ENCODE measurements at regions not wholly inside any gene's neighbourhood (a gene's known extent, or its start where the extent isn't known, plus 50 kb on each side); places are given as distances from the start of the nearest gene placed in this dataset.

- Histone ChIP-seq H3K27me3 (ENCODE audit: control insufficient read depth in 5 of 5, insufficient read depth in 4 of 5, low read length in 5 of 5) (peaks cover 0 to 13% (median 7%) of the 10 kb centered on the region in 5 donors), H3K4me1 (ENCODE audit: control insufficient read depth in 5 of 5, insufficient read depth in 5 of 5, low read length in 5 of 5) (peaks cover 0 to 3% (median 0%) of the 10 kb centered on the region in 5 donors), H3K9me3 (ENCODE audit: control insufficient read depth in 5 of 5, low read length in 5 of 5) (peaks cover 0 to 2% (median 0%) of the 10 kb centered on the region in 5 donors), H3K36me3 (ENCODE audit: control insufficient read depth in 5 of 5, insufficient read depth in 5 of 5, low read length in 5 of 5) (no peaks in the 10 kb centered on the region), H3K9ac (ENCODE audit: low read length in 5 of 5) (no peak overlapping the region), H3K4me3 (ENCODE audit: low read depth in 1 of 5, low read length in 5 of 5) (no peak overlapping the region), H3K27ac (ENCODE audit: low read depth, low read length) (no peak overlapping the region)
Measured at GRCh38 chr19:28420811-28421550, 792.0 kb downstream of the UQCRFS1 start.

- no peak overlapping the region for H3K4me3 ChIP-seq (ENCODE audit: low read depth in 1 of 5, low read length in 5 of 5)
- peaks cover 0 to 2% (median 0%) of the 10 kb centered on the region in 5 donors for H3K9me3 ChIP-seq (ENCODE audit: control insufficient read depth in 5 of 5, low read length in 5 of 5)
- no peak overlapping the region for H3K9ac ChIP-seq (ENCODE audit: low read length in 5 of 5)
Measured at GRCh38 chr19:28419312-28419711, 793.6 kb downstream of the UQCRFS1 start.

GRCh38 chr19:28417361-28417760, 795.6 kb downstream of the UQCRFS1 start:
- H3K4me3 ChIP-seq (ENCODE audit: low read depth in 1 of 5, low read length in 5 of 5), result no peak overlapping the region
- no peak overlapping the region for H3K9ac ChIP-seq (ENCODE audit: low read length in 5 of 5)
- peaks cover 0 to 2% (median 0%) of the 10 kb centered on the region in 5 donors for H3K9me3 ChIP-seq (ENCODE audit: control insufficient read depth in 5 of 5, low read length in 5 of 5)
- no peak overlapping the region for H3K27ac ChIP-seq (ENCODE audit: low read depth, low read length)
- H3K36me3 ChIP-seq (ENCODE audit: control insufficient read depth in 5 of 5, insufficient read depth in 5 of 5, low read length in 5 of 5), result no peaks in the 10 kb centered on the region
- peaks cover 0 to 9% (median 6%) of the 10 kb centered on the region in 5 donors for H3K27me3 ChIP-seq (ENCODE audit: control insufficient read depth in 5 of 5, insufficient read depth in 4 of 5, low read length in 5 of 5)
- no peaks in the 10 kb centered on the region for H3K4me1 ChIP-seq (ENCODE audit: control insufficient read depth in 5 of 5, insufficient read depth in 5 of 5, low read length in 5 of 5)

More at GRCh38 chr19:28419312-28419711, 793.6 kb downstream of the UQCRFS1 start:
- H3K36me3 ChIP-seq (ENCODE audit: control insufficient read depth in 5 of 5, insufficient read depth in 5 of 5, low read length in 5 of 5), result no peaks in the 10 kb centered on the region
- no peak overlapping the region for H3K27ac ChIP-seq (ENCODE audit: low read depth, low read length)
- H3K4me1 ChIP-seq (ENCODE audit: control insufficient read depth in 5 of 5, insufficient read depth in 5 of 5, low read length in 5 of 5), result peaks cover 0 to 3% (median 0%) of the 10 kb centered on the region in 5 donors
- peaks cover 0 to 10% (median 6%) of the 10 kb centered on the region in 5 donors for H3K27me3 ChIP-seq (ENCODE audit: control insufficient read depth in 5 of 5, insufficient read depth in 4 of 5, low read length in 5 of 5)

GRCh38 chr19:28416245-28416644, 796.7 kb downstream of the UQCRFS1 start:
- Histone ChIP-seq H3K9ac (ENCODE audit: low read length in 5 of 5) (no peak overlapping the region), H3K4me3 (ENCODE audit: low read depth in 1 of 5, low read length in 5 of 5) (no peak overlapping the region), H3K27me3 (ENCODE audit: control insufficient read depth in 5 of 5, insufficient read depth in 4 of 5, low read length in 5 of 5) (peaks cover 0 to 9% (median 3%) of the 10 kb centered on the region in 5 donors), H3K36me3 (ENCODE audit: control insufficient read depth in 5 of 5, insufficient read depth in 5 of 5, low read length in 5 of 5) (no peaks in the 10 kb centered on the region), H3K9me3 (ENCODE audit: control insufficient read depth in 5 of 5, low read length in 5 of 5) (peaks cover 0 to 2% (median 0%) of the 10 kb centered on the region in 5 donors), H3K4me1 (ENCODE audit: control insufficient read depth in 5 of 5, insufficient read depth in 5 of 5, low read length in 5 of 5) (no peaks in the 10 kb centered on the region), H3K27ac (ENCODE audit: low read depth, low read length) (no peak overlapping the region)

- no peak overlapping the region for H3K4me3 ChIP-seq (ENCODE audit: low read depth in 1 of 5, low read length in 5 of 5)
- peaks cover 0 to 2% (median 0%) of the 10 kb centered on the region in 5 donors for H3K9me3 ChIP-seq (ENCODE audit: control insufficient read depth in 5 of 5, low read length in 5 of 5)
- peaks cover 0 to 6% (median 0%) of the 10 kb centered on the region in 5 donors for H3K27me3 ChIP-seq (ENCODE audit: control insufficient read depth in 5 of 5, insufficient read depth in 4 of 5, low read length in 5 of 5)
- no peaks in the 10 kb centered on the region for H3K4me1 ChIP-seq (ENCODE audit: control insufficient read depth in 5 of 5, insufficient read depth in 5 of 5, low read length in 5 of 5)
- no peaks in the 10 kb centered on the region for H3K36me3 ChIP-seq (ENCODE audit: control insufficient read depth in 5 of 5, insufficient read depth in 5 of 5, low read length in 5 of 5)
- no peak overlapping the region for H3K9ac ChIP-seq (ENCODE audit: low read length in 5 of 5)
- H3K27ac ChIP-seq (ENCODE audit: low read depth, low read length), result no peak overlapping the region
Measured at GRCh38 chr19:28414748-28415147, 798.2 kb downstream of the UQCRFS1 start.

- no peak overlapping the region for H3K9ac ChIP-seq (ENCODE audit: low read length in 5 of 5)
- H3K9me3 ChIP-seq (ENCODE audit: control insufficient read depth in 5 of 5, low read length in 5 of 5), result no peaks in the 10 kb centered on the region
- H3K4me1 ChIP-seq (ENCODE audit: control insufficient read depth in 5 of 5, insufficient read depth in 5 of 5, low read length in 5 of 5), result peaks cover 0 to 6% (median 3%) of the 10 kb centered on the region in 5 donors
- no peaks in the 10 kb centered on the region for H3K36me3 ChIP-seq (ENCODE audit: control insufficient read depth in 5 of 5, insufficient read depth in 5 of 5, low read length in 5 of 5)
- H3K4me3 ChIP-seq (ENCODE audit: low read depth in 1 of 5, low read length in 5 of 5), result no peak overlapping the region
- H3K27ac ChIP-seq (ENCODE audit: low read depth, low read length), result no peak overlapping the region
- H3K27me3 ChIP-seq (ENCODE audit: control insufficient read depth in 5 of 5, insufficient read depth in 4 of 5, low read length in 5 of 5), result peaks cover 0 to 12% (median 7%) of the 10 kb centered on the region in 5 donors
Measured at GRCh38 chr19:28409859-28410258, 803.1 kb downstream of the UQCRFS1 start.

GRCh38 chr19:28406966-28407365, 806.0 kb downstream of the UQCRFS1 start:
- Histone ChIP-seq H3K36me3 (ENCODE audit: control insufficient read depth in 5 of 5, insufficient read depth in 5 of 5, low read length in 5 of 5) (no peaks in the 10 kb centered on the region), H3K9me3 (ENCODE audit: control insufficient read depth in 5 of 5, low read length in 5 of 5) (no peaks in the 10 kb centered on the region), H3K27me3 (ENCODE audit: control insufficient read depth in 5 of 5, insufficient read depth in 4 of 5, low read length in 5 of 5) (peaks cover 5 to 24% (median 12%) of the 10 kb centered on the region in 5 donors), H3K9ac (ENCODE audit: low read length in 5 of 5) (no peak overlapping the region), H3K27ac (ENCODE audit: low read depth, low read length) (no peak overlapping the region), H3K4me3 (ENCODE audit: low read depth in 1 of 5, low read length in 5 of 5) (no peak overlapping the region), H3K4me1 (ENCODE audit: control insufficient read depth in 5 of 5, insufficient read depth in 5 of 5, low read length in 5 of 5) (peaks cover 0 to 12% (median 3%) of the 10 kb centered on the region in 5 donors)

- peaks cover 5 to 24% (median 11%) of the 10 kb centered on the region in 5 donors for H3K27me3 ChIP-seq (ENCODE audit: control insufficient read depth in 5 of 5, insufficient read depth in 4 of 5, low read length in 5 of 5)
Measured at GRCh38 chr19:28405346-28405742, 807.6 kb downstream of the UQCRFS1 start.

GRCh38 chr19:28404472-28404871, 808.5 kb downstream of the UQCRFS1 start:
- Histone ChIP-seq H3K9me3 (ENCODE audit: control insufficient read depth in 5 of 5, low read length in 5 of 5) (peaks cover 0 to 2% (median under 1%) of the 10 kb centered on the region in 5 donors), H3K36me3 (ENCODE audit: control insufficient read depth in 5 of 5, insufficient read depth in 5 of 5, low read length in 5 of 5) (no peaks in the 10 kb centered on the region), H3K4me3 (ENCODE audit: low read depth in 1 of 5, low read length in 5 of 5) (no peak overlapping the region), H3K4me1 (ENCODE audit: control insufficient read depth in 5 of 5, insufficient read depth in 5 of 5, low read length in 5 of 5) (peaks cover 0 to 12% (median 6%) of the 10 kb centered on the region in 5 donors), H3K27ac (ENCODE audit: low read depth, low read length) (no peak overlapping the region), H3K9ac (ENCODE audit: low read length in 5 of 5) (no peak overlapping the region), H3K27me3 (ENCODE audit: control insufficient read depth in 5 of 5, insufficient read depth in 4 of 5, low read length in 5 of 5) (peaks cover 5 to 29% (median 14%) of the 10 kb centered on the region in 5 donors)

More at GRCh38 chr19:28405346-28405742, 807.6 kb downstream of the UQCRFS1 start:
- H3K9ac ChIP-seq (ENCODE audit: low read length in 5 of 5), result no peak overlapping the region
- no peak overlapping the region for H3K27ac ChIP-seq (ENCODE audit: low read depth, low read length)
- H3K36me3 ChIP-seq (ENCODE audit: control insufficient read depth in 5 of 5, insufficient read depth in 5 of 5, low read length in 5 of 5), result no peaks in the 10 kb centered on the region
- no peaks in the 10 kb centered on the region for H3K9me3 ChIP-seq (ENCODE audit: control insufficient read depth in 5 of 5, low read length in 5 of 5)
- H3K4me3 ChIP-seq (ENCODE audit: low read depth in 1 of 5, low read length in 5 of 5), result no peak overlapping the region
- H3K4me1 ChIP-seq (ENCODE audit: control insufficient read depth in 5 of 5, insufficient read depth in 5 of 5, low read length in 5 of 5), result peaks cover 0 to 12% (median 6%) of the 10 kb centered on the region in 5 donors

- Histone ChIP-seq H3K27ac (ENCODE audit: low read depth, low read length) (no peak overlapping the region), H3K4me3 (ENCODE audit: low read depth in 1 of 5, low read length in 5 of 5) (no peak overlapping the region), H3K9ac (ENCODE audit: low read length in 5 of 5) (no peak overlapping the region), H3K36me3 (ENCODE audit: control insufficient read depth in 5 of 5, insufficient read depth in 5 of 5, low read length in 5 of 5) (no peaks in the 10 kb centered on the region), H3K4me1 (ENCODE audit: control insufficient read depth in 5 of 5, insufficient read depth in 5 of 5, low read length in 5 of 5) (peaks cover 0 to 12% (median 6%) of the 10 kb centered on the region in 5 donors), H3K27me3 (ENCODE audit: control insufficient read depth in 5 of 5, insufficient read depth in 4 of 5, low read length in 5 of 5) (peaks cover 5 to 31% (median 14%) of the 10 kb centered on the region in 5 donors), H3K9me3 (ENCODE audit: control insufficient read depth in 5 of 5, low read length in 5 of 5) (peaks cover 0 to 6% (median 3%) of the 10 kb centered on the region in 5 donors)
Measured at GRCh38 chr19:28403690-28404089, 809.3 kb downstream of the UQCRFS1 start.
